ENCODE measurements at regions not wholly inside any gene's neighbourhood (a gene's known extent, or its start where the extent isn't known, plus 50 kb on each side); places are given as distances from the start of the nearest gene placed in this dataset.

- TF ChIP-seq POLR2A (IDR thresholded peaks at IDR 0.05) (no peak), CTCF (IDR thresholded peaks at IDR 0.05) (no peak), POLR2AphosphoS5 (IDR thresholded peaks at IDR 0.05) (no peak), EP300 (IDR thresholded peaks at IDR 0.05; ENCODE audit: low read depth) (no peak)
These were observed 147.9 kb upstream of the VLDLR start for GRCh38 chr9:2473681-2474080.

All from transverse colon (tissue), 4 donors.